ENCODE measurements at regions not wholly inside any gene's neighbourhood (a gene's known extent, or its start where the extent isn't known, plus 50 kb on each side); places are given as distances from the start of the nearest gene placed in this dataset.

- TF ChIP-seq CTCF (IDR thresholded peaks at IDR 0.05; ENCODE audit: insufficient read depth, low read length): no peak
- no peak for TF ChIP-seq POLR2AphosphoS5 (IDR thresholded peaks at IDR 0.05; ENCODE audit: low read depth)
- no peak for TF ChIP-seq REST (IDR thresholded peaks at IDR 0.05; ENCODE audit: insufficient replicate concordance, low read depth)
Observed at GRCh38 chr2:43126817-43127207, 99.6 kb downstream of the ZFP36L2 start.
